Esophagus muscularis mucosa (tissue), 4 donors: ENCODE measurements at regions not wholly inside any gene's neighbourhood (a gene's known extent, or its start where the extent isn't known, plus 50 kb on each side); places are given as distances from the start of the nearest gene placed in this dataset.

Source experiments
- DNase-seq: peaks from one replicate; pipeline ENCODE4 v3.0.0-alpha.2; 2017; ENCODE audit errors: extremely low spot score
- H3K27ac ChIP-seq, 4 donors: fragments of 200-600 bp; sonication (generic); replicated peaks in 1 of 4; 1 replicate in 3 of 4; 2 replicates in 1 of 4; pipeline ENCODE4 v1.5.1; 2016 to 2019; ENCODE audit warnings: mild to moderate bottlenecking in 1 of 4
- H3K27me3 ChIP-seq, 4 donors: fragments of 200-600 bp; sonication (generic); one replicate each; pipeline versions ENCODE4 v1.5.1 to v1.6.0; 2016 to 2019
- H3K36me3 ChIP-seq, 4 donors: fragments of 200-600 bp; sonication (generic); one replicate each; pipeline ENCODE4 v1.5.1; 2016 to 2019
- H3K4me1 ChIP-seq, 4 donors: fragments of 200-600 bp; sonication (generic); one replicate each; pipeline ENCODE4 v1.5.1; 2016 to 2019
- H3K4me3 ChIP-seq, 4 donors: fragments of 200-600 bp; sonication (generic); 1 replicate in 2 of 4; 2 replicates in 2 of 4; pipeline ENCODE4 v1.5.1; 2016 to 2019; ENCODE audit warnings: mild to moderate bottlenecking in 4 of 4, moderate library complexity in 1 of 4
- H3K9me3 ChIP-seq, 4 donors: fragments of 200-600 bp; sonication (generic); 1 replicate in 3 of 4; 2 replicates in 1 of 4; pipeline ENCODE4 v1.5.1; 2016 to 2019
- CTCF ChIP-seq, 3 experiments: fragments of 200-600 bp in 2 of 3; fragments of 450-650 bp in 1 of 3; sonication (generic) in 2 of 3; IDR thresholded peaks; one replicate each; pipeline ENCODE4 v1.5.1; 2017 to 2019; ENCODE audit warnings: antibody characterized with exemption in 3 of 3, mild to moderate bottlenecking in 2 of 3, moderate library complexity in 1 of 3
- EP300 ChIP-seq: sonication (generic); formaldehyde crosslinking; IDR thresholded peaks from one replicate; pipeline ENCODE4 v1.6.1; 2017; ENCODE audit warnings: antibody characterized with exemption
- POLR2A ChIP-seq: fragments of 450-650 bp; IDR thresholded peaks from one replicate; pipeline ENCODE4 v1.6.1; 2017; ENCODE audit warnings: antibody characterized with exemption, moderate library complexity, mild to moderate bottlenecking, low read depth
- POLR2AphosphoS5 ChIP-seq, 2 donors: sonication (generic); formaldehyde crosslinking; IDR thresholded peaks; one replicate each; pipeline ENCODE4 v1.6.1; 2017; ENCODE audit warnings: antibody characterized with exemption in 2 of 2
- WGBS: methylation state at CpG from one replicate; pipeline ENCODE4 v1.1.5; 2018; 5-methylcytosine and 5-hydroxymethylcytosine counted together
- intact Hi-C: fragments of 100-400 bp; cut with DNase I; formaldehyde crosslinking; loops from one replicate; pipeline ENCODE4 v1.15.1; 2023

GRCh38 chr7:153385502-153385901 lies 626.0 kb downstream of the ACTR3B start:
- Histone ChIP-seq H3K36me3 (no peaks in the 10 kb centered on the region), H3K9me3 (peaks cover 0 to 5% (median 0%) of the 10 kb centered on the region in 4 donors), H3K4me3 (no peak overlapping the region), H3K4me1 (peaks cover 0 to 70% (median 66%) of the 10 kb centered on the region in 4 donors), H3K27me3 (no peaks in the 10 kb centered on the region), H3K27ac (no peak overlapping the region)
- peak; percentile 68 for DNase-seq
- intact Hi-C loops, result no loop called here
- TF ChIP-seq EP300 (no peak), CTCF (IDR thresholded peaks at IDR 0.05) (no peak), POLR2A (no peak), POLR2AphosphoS5 (IDR thresholded peaks at IDR 0.05) (no peak)
- WGBS, result 58% methylated on average over 2 of the region's 2 CpGs

- intact Hi-C loops, result no loop called here
- Histone ChIP-seq H3K4me3 (no peak overlapping the region), H3K27me3 (no peaks in the 10 kb centered on the region), H3K9me3 (peaks cover 0 to 8% (median 2%) of the 10 kb centered on the region in 4 donors), H3K27ac (no peak overlapping the region), H3K4me1 (peaks cover 0 to 65% (median 61%) of the 10 kb centered on the region in 4 donors), H3K36me3 (no peaks in the 10 kb centered on the region)
- DNase-seq, result peak; percentile 57
- TF ChIP-seq POLR2AphosphoS5 (IDR thresholded peaks at IDR 0.05), result no peak
- no peak for TF ChIP-seq CTCF (IDR thresholded peaks at IDR 0.05)
- no peak for TF ChIP-seq EP300
- TF ChIP-seq POLR2A, result no peak
- WGBS, result 72% methylated on average over 10 of the region's 10 CpGs
Observed at GRCh38 chr7:153386556-153386955, 627.0 kb downstream of the ACTR3B start.

GRCh38 chr7:153388611-153389010 lies 629.1 kb downstream of the ACTR3B start:
- Histone ChIP-seq H3K36me3 (no peaks in the 10 kb centered on the region), H3K4me1 (peaks cover 0 to 44% (median 41%) of the 10 kb centered on the region in 4 donors), H3K9me3 (peaks cover 0 to 8% (median 2%) of the 10 kb centered on the region in 4 donors), H3K27ac (peak overlapping the region; percentile 66 to 78 (median 74)), H3K27me3 (no peaks in the 10 kb centered on the region), H3K4me3 (no peak overlapping the region)
- DNase-seq, result peak; percentile 34
- no peak for TF ChIP-seq POLR2A
- TF ChIP-seq EP300, result no peak
- TF ChIP-seq CTCF (IDR thresholded peaks at IDR 0.05), result no peak
- TF ChIP-seq POLR2AphosphoS5 (IDR thresholded peaks at IDR 0.05), result no peak
- intact Hi-C loops, result no loop called here

- WGBS, result 36% methylated on average over 3 of the region's 3 CpGs
- Histone ChIP-seq H3K27ac (peak overlapping the region; percentile 66 to 78 (median 74)), H3K4me3 (no peak overlapping the region), H3K9me3 (peaks cover 0 to 8% (median 2%) of the 10 kb centered on the region in 4 donors), H3K27me3 (no peaks in the 10 kb centered on the region), H3K4me1 (peaks cover 0 to 38% (median 34%) of the 10 kb centered on the region in 4 donors), H3K36me3 (no peaks in the 10 kb centered on the region)
- intact Hi-C loops, result no loop called here
- peak; percentile 83 for DNase-seq
- no peak for TF ChIP-seq POLR2A
- peak; percentile 40 for TF ChIP-seq EP300
- TF ChIP-seq POLR2AphosphoS5 (IDR thresholded peaks at IDR 0.05), result peak; percentile 81 to 86
- TF ChIP-seq CTCF (IDR thresholded peaks at IDR 0.05), result peak in 1 of 3 experiments; percentile 17
Observed at GRCh38 chr7:153389261-153389660, 629.7 kb downstream of the ACTR3B start.

DNA sequence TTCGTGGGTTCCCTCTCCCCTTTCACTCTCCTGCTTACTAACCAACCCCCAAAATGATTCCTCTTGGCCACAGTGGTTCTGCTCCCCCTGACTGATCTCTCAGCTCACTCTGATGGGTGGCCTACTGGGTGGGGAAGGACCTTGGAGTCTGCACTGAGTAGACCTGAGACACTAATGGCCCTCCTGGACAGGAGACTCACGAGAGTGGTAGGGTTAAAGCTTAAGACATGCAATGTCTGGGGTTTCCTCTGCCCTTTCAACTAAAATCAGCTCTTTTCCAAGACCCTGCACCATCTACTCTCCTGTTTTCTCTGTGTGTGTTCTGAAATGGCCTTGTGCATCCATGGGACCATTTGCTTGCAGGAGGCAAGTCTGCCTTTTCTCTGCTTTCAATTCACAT lies 631.4 kb downstream of the ACTR3B start:
- no peaks in the 10 kb centered on the region for H3K27me3 ChIP-seq
- intact Hi-C loops, result no loop called here
- H3K27ac ChIP-seq, result no peak overlapping the region
- H3K9me3 ChIP-seq, result peaks cover 0 to 8% (median 2%) of the 10 kb centered on the region in 4 donors
- DNase-seq, result peak; percentile 64
- WGBS, result 73% methylated on average over 1 of the region's 2 CpGs
- H3K36me3 ChIP-seq, result no peaks in the 10 kb centered on the region
- H3K4me3 ChIP-seq, result no peak overlapping the region
- TF ChIP-seq POLR2A (no peak), EP300 (no peak), POLR2AphosphoS5 (IDR thresholded peaks at IDR 0.05) (no peak), CTCF (IDR thresholded peaks at IDR 0.05) (no peak)
- peaks cover 0 to 21% (median 20%) of the 10 kb centered on the region in 4 donors for H3K4me1 ChIP-seq
